Activated B cell treated with CpG ODN at 0.5 μM for 24 hours (primary cell): ENCODE measurements at regions not wholly inside any gene's neighbourhood (a gene's known extent, or its start where the extent isn't known, plus 50 kb on each side); places are given as distances from the start of the nearest gene placed in this dataset.

Source experiments
- ATAC-seq: fragments of 200-7000 bp; cut with Tn5 transposase; one replicate; pipeline ENCODE4 v1.10.0; 2021; ENCODE audit warnings: low read depth, mild to moderate bottlenecking, moderate library complexity
- CTCF ChIA-PET: fragments of 350-600 bp; sonication (Branson Sonifier 250); formaldehyde crosslinking; loops from one replicate; lab custom pipeline; 2021; ENCODE audit warnings: antibody characterized with exemption; lab: Charles Lee
- POLR2A ChIA-PET: fragments of 350-600 bp; sonication (Branson Sonifier 250); formaldehyde crosslinking; loops from one replicate; lab custom pipeline; 2021; ENCODE audit warnings: antibody characterized with exemption; lab: Charles Lee
- DNase-seq: peaks from one replicate; pipeline ENCODE4 v3.0.0; 2022
- H3K27ac Mint-ChIP-seq: one replicate; pipeline ENCODE4 v1.8.0; 2020; ENCODE audit warnings: mixed read lengths
- H3K27me3 Mint-ChIP-seq: one replicate; pipeline ENCODE4 v1.8.0; 2021; ENCODE audit warnings: mixed read lengths
- H3K36me3 Mint-ChIP-seq: one replicate; pipeline ENCODE4 v1.8.0; 2021; ENCODE audit warnings: low read depth, mixed read lengths
- H3K4me1 Mint-ChIP-seq: one replicate; pipeline ENCODE4 v1.8.0; 2021; ENCODE audit warnings: mixed read lengths
- H3K4me3 Mint-ChIP-seq: one replicate; pipeline ENCODE4 v1.8.0; 2020; ENCODE audit warnings: mild to moderate bottlenecking, mixed read lengths
- H3K9me3 Mint-ChIP-seq: one replicate; pipeline ENCODE4 v1.8.0; 2020; ENCODE audit warnings: mixed read lengths
- intact Hi-C: fragments of 100-400 bp; cut with micrococcal nuclease; formaldehyde crosslinking; loops from one replicate; pipeline ENCODE4 v1.15.1; 2024
- TF ChIP-seq, protein P1 (sequence below): fragments of 200-600 bp; IDR thresholded peaks from one replicate; pipeline ENCODE4 v1.8.0; 2022; ENCODE audit warnings: antibody characterized with exemption, mild to moderate bottlenecking

DNA sequence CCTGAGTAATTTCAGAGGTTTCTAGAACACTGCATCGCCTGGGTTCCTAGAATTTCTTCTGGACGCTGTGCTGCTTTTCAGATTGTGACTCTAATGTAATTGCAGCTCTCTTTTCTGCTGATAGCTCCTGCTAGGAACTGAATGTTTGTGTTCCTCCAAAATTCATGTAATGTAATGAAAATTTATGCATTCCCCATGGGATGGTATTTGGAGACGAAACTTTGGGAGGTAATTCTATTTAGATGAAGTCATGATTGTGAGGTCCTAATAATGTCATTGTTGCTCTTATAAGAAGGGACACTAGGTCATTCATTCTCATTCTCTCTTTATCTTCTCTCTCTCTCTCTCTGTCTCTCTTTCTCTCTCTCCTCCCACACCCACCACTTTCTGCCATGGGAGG lies 223.9 kb upstream of the DOK6 start:
- TF ChIP-seq, protein P1, sequence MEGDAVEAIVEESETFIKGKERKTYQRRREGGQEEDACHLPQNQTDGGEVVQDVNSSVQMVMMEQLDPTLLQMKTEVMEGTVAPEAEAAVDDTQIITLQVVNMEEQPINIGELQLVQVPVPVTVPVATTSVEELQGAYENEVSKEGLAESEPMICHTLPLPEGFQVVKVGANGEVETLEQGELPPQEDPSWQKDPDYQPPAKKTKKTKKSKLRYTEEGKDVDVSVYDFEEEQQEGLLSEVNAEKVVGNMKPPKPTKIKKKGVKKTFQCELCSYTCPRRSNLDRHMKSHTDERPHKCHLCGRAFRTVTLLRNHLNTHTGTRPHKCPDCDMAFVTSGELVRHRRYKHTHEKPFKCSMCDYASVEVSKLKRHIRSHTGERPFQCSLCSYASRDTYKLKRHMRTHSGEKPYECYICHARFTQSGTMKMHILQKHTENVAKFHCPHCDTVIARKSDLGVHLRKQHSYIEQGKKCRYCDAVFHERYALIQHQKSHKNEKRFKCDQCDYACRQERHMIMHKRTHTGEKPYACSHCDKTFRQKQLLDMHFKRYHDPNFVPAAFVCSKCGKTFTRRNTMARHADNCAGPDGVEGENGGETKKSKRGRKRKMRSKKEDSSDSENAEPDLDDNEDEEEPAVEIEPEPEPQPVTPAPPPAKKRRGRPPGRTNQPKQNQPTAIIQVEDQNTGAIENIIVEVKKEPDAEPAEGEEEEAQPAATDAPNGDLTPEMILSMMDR = no peak
- Mint-ChIP-seq H3K27ac (no peak overlapping the region), H3K4me1 (no peaks in the 10 kb centered on the region), H3K4me3 (no peak overlapping the region), H3K27me3 (no peaks in the 10 kb centered on the region), H3K9me3 (peaks cover 3% of the 10 kb centered on the region), H3K36me3 (no peaks in the 10 kb centered on the region)
- DNase-seq = no peak
- POLR2A ChIA-PET = no interaction called here
- CTCF ChIA-PET = no interaction called here
- intact Hi-C loops = no loop called here
- ATAC-seq = no peak

DNA sequence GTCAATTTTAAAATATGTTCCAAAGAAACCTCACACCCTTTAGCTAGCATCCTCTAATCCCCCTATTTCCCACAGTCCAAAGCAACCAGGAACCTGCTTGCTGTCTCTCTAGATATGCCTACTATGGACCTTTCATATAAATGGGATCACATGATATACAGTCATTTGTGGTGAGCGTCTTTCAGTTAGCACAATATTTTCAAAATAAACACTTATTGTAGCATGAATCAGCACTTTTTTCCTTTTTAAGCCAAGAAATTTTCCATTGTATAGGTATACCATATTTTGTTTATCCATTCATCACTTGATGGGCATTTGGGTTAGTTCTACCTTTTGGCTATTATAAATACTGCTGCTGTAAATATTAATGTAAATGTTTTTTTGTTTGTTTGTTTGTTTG lies 223.0 kb upstream of the DOK6 start:
- Mint-ChIP-seq H3K4me3 (no peak overlapping the region), H3K27ac (no peak overlapping the region), H3K9me3 (peaks cover 3% of the 10 kb centered on the region), H3K36me3 (no peaks in the 10 kb centered on the region), H3K27me3 (no peaks in the 10 kb centered on the region), H3K4me1 (no peaks in the 10 kb centered on the region)
- intact Hi-C loops = no loop called here
- ChIA-PET POLR2A (no interaction called here), CTCF (no interaction called here)
- ATAC-seq = no peak
- TF ChIP-seq, protein P1 = no peak
- no peak for DNase-seq

GRCh38 chr18:69186162-69186561 lies 214.5 kb upstream of the DOK6 start:
- no peak overlapping the region for H3K4me3 Mint-ChIP-seq
- TF ChIP-seq, protein P1 = no peak
- no peaks in the 10 kb centered on the region for H3K27me3 Mint-ChIP-seq
- DNase-seq (no peak), ATAC-seq (no peak)
- intact Hi-C loops = no loop called here
- CTCF ChIA-PET = no interaction called here
- H3K27ac Mint-ChIP-seq = no peak overlapping the region
- H3K36me3 Mint-ChIP-seq = no peaks in the 10 kb centered on the region
- no peaks in the 10 kb centered on the region for H3K9me3 Mint-ChIP-seq
- POLR2A ChIA-PET = no interaction called here
- H3K4me1 Mint-ChIP-seq = no peaks in the 10 kb centered on the region

DNA sequence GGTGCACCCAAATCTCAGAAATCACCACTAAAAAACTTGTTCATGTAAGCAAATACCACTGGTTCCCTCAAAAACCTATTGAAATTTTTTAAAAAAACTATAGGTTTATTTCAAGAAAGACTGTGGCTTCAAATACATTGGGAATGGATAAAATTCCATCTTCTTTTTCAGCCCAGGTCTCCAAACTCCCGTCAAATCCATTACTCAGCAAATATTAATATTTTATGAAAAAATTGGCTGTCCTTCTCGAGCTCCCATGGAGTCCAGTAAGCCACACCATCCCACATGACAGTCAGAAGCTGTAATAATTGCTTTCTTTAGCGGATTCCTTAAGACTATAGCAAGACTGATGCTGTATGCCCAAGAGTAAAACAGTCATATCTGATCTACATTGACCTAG lies 204.4 kb upstream of the DOK6 start:
- Mint-ChIP-seq H3K4me1 (no peaks in the 10 kb centered on the region), H3K27me3 (no peaks in the 10 kb centered on the region), H3K27ac (no peak overlapping the region), H3K36me3 (no peaks in the 10 kb centered on the region), H3K9me3 (no peaks in the 10 kb centered on the region), H3K4me3 (no peak overlapping the region)
- intact Hi-C loops = no loop called here
- no peak for ATAC-seq
- POLR2A ChIA-PET = no interaction called here
- TF ChIP-seq, protein P1 = no peak
- no peak for DNase-seq
- CTCF ChIA-PET = no interaction called here

GRCh38 chr18:69205925-69206324 lies 194.8 kb upstream of the DOK6 start:
- Mint-ChIP-seq H3K36me3 (no peaks in the 10 kb centered on the region), H3K9me3 (no peaks in the 10 kb centered on the region), H3K27ac (no peak overlapping the region), H3K4me1 (no peaks in the 10 kb centered on the region), H3K4me3 (no peak overlapping the region), H3K27me3 (no peaks in the 10 kb centered on the region)
- ChIA-PET CTCF (no interaction called here), POLR2A (no interaction called here)
- DNase-seq = no peak
- intact Hi-C loops = no loop called here
- TF ChIP-seq, protein P1 = no peak
- ATAC-seq = no peak
